CD14-positive monocyte (primary cell): ENCODE measurements at regions not wholly inside any gene's neighbourhood (a gene's known extent, or its start where the extent isn't known, plus 50 kb on each side); places are given as distances from the start of the nearest gene placed in this dataset.

Experiments used
- DNase-seq, 3 donors: peaks; one replicate each; pipeline ENCODE4 v3.0.0-alpha.2; 2011 to 2022
- H2AFZ ChIP-seq: 2 replicates; pipeline ENCODE4 v1.6.0; 2012; ENCODE audit warnings: mild to moderate bottlenecking, low read depth, low read length, inconsistent platforms; ENCODE audit not compliant: insufficient read depth, poor library complexity, severe bottlenecking
- H3K27ac ChIP-seq, 2 donors: 1 replicate in 1 of 2; 2 replicates in 1 of 2; pipeline ENCODE4 v1.5.1; 2012 to 2013; ENCODE audit warnings: low read length in 2 of 2, control low read depth in 1 of 2, inconsistent platforms in 1 of 2, low read depth in 1 of 2, mild to moderate bottlenecking in 1 of 2
- H3K27me3 ChIP-seq, 2 donors: one replicate each; pipeline versions ENCODE4 v1.6.0 to v1.6.1; 2011 to 2013; ENCODE audit warnings: low read length in 2 of 2; ENCODE audit not compliant: control insufficient read depth in 2 of 2, insufficient read depth in 2 of 2
- H3K36me3 ChIP-seq, 2 donors: replicated peaks in 1 of 2; 1 replicate in 1 of 2; 2 replicates in 1 of 2; pipeline versions ENCODE4 v1.5.1 to v1.6.1; 2012 to 2013; ENCODE audit warnings: low read length in 2 of 2, control low read depth in 1 of 2, inconsistent platforms in 1 of 2, mild to moderate bottlenecking in 1 of 2; ENCODE audit not compliant: insufficient read depth in 2 of 2, control insufficient read depth in 1 of 2
- H3K4me1 ChIP-seq, 2 donors: 1 replicate in 1 of 2; 2 replicates in 1 of 2; pipeline versions ENCODE4 v1.5.1 to v1.6.1; 2012 to 2013; ENCODE audit warnings: low read length in 2 of 2, control low read depth in 1 of 2, inconsistent platforms in 1 of 2, mild to moderate bottlenecking in 1 of 2, moderate library complexity in 1 of 2; ENCODE audit not compliant: insufficient read depth in 2 of 2, control insufficient read depth in 1 of 2
- H3K4me2 ChIP-seq: replicated peaks from 2 replicates; pipeline ENCODE3; 2012; ENCODE audit warnings: low read length, moderate library complexity, mild to moderate bottlenecking; ENCODE audit not compliant: poor library complexity, severe bottlenecking; ENCODE audit errors: extremely low read depth
- H3K4me3 ChIP-seq, 3 experiments: fragments of 200-600 bp in 1 of 3; sonication (generic) in 1 of 3; replicated peaks in 1 of 3; 1 replicate in 2 of 3; 2 replicates in 1 of 3; pipeline ENCODE4 v1.5.1; 2011 to 2013; ENCODE audit warnings: low read length in 3 of 3, mild to moderate bottlenecking in 3 of 3, control low read depth in 2 of 3, low read depth in 2 of 3, inconsistent platforms in 1 of 3, moderate library complexity in 1 of 3
- H3K79me2 ChIP-seq: 2 replicates; pipeline ENCODE4 v1.6.0; 2012; ENCODE audit warnings: mild to moderate bottlenecking, control low read depth, inconsistent platforms, low read length, moderate library complexity; ENCODE audit not compliant: insufficient read depth
- H3K9ac ChIP-seq: 2 replicates; pipeline ENCODE4 v1.6.0; 2017; ENCODE audit warnings: low read length, mild to moderate bottlenecking; ENCODE audit not compliant: insufficient read depth, poor library complexity, severe bottlenecking
- H3K9me3 ChIP-seq, 2 donors: replicated peaks in 1 of 2; 1 replicate in 1 of 2; 2 replicates in 1 of 2; pipeline versions ENCODE4 v1.5.1 to v1.6.1; 2012 to 2013; ENCODE audit warnings: low read length in 2 of 2, control low read depth in 1 of 2; ENCODE audit not compliant: control insufficient read depth in 1 of 2, insufficient read depth in 1 of 2
- H4K20me1 ChIP-seq: 2 replicates; pipeline ENCODE4 v1.6.0; 2012; ENCODE audit warnings: mild to moderate bottlenecking, low read length, control low read depth, moderate library complexity; ENCODE audit not compliant: insufficient read depth
- H3K27ac Mint-ChIP-seq, 7 donors: one replicate each; pipeline ENCODE4 v1.8.0; 2020; ENCODE audit warnings: mild to moderate bottlenecking in 7 of 7, mixed read lengths in 7 of 7, moderate library complexity in 6 of 7, inconsistent platforms in 2 of 7
- H3K27me3 Mint-ChIP-seq, 3 donors: one replicate each; pipeline ENCODE4 v1.8.0; 2021 to 2022; ENCODE audit warnings: low read depth in 3 of 3, mild to moderate bottlenecking in 3 of 3, mixed read lengths in 3 of 3, moderate library complexity in 3 of 3, inconsistent platforms in 1 of 3
- H3K36me3 Mint-ChIP-seq, 2 donors: one replicate each; pipeline ENCODE4 v1.8.0; 2020; ENCODE audit warnings: mixed read lengths in 2 of 2, inconsistent platforms in 1 of 2, mild to moderate bottlenecking in 1 of 2
- H3K4me1 Mint-ChIP-seq: one replicate; pipeline ENCODE4 v1.8.0; 2020; ENCODE audit warnings: mild to moderate bottlenecking, mixed read lengths
- H3K4me3 Mint-ChIP-seq, 2 donors: one replicate each; pipeline ENCODE4 v1.8.0; 2020; ENCODE audit warnings: mild to moderate bottlenecking in 2 of 2, mixed read lengths in 2 of 2, moderate library complexity in 1 of 2
- H3K9me3 Mint-ChIP-seq, 7 donors: one replicate each; pipeline ENCODE4 v1.8.0; 2020 to 2022; ENCODE audit warnings: mixed read lengths in 7 of 7, mild to moderate bottlenecking in 6 of 7, moderate library complexity in 6 of 7, inconsistent platforms in 2 of 7
- CTCF ChIP-seq: fragments of 200-600 bp; IDR thresholded peaks from one replicate; pipeline ENCODE4 v1.8.0; 2022; ENCODE audit warnings: antibody characterized with exemption, mild to moderate bottlenecking
- WGBS: methylation state at CpG from one replicate; pipeline ENCODE4 v1.1.5; 2013; ENCODE audit warnings: missing lambda C conversion rate; ENCODE audit not compliant: insufficient coverage; 5-methylcytosine and 5-hydroxymethylcytosine counted together
- intact Hi-C, 2 donors: fragments of 100-400 bp; cut with micrococcal nuclease; formaldehyde crosslinking; loops; one replicate each; pipeline versions ENCODE4 v1.15.0 to v1.15.1; 2023

GRCh38 chr2:48105848-48106247 is 199.6 kb upstream of the FBXO11 start:
- Histone ChIP-seq H3K9ac (no peak overlapping the region), H3K4me2 (peak overlapping the region; percentile 72), H3K27ac (peak overlapping the region in 1 of 2 donors; percentile 6), H3K27me3 (no peaks in the 10 kb centered on the region), H3K79me2 (no peaks in the 10 kb centered on the region), H4K20me1 (no peaks in the 10 kb centered on the region), H3K4me1 (peaks cover 26 to 38% of the 10 kb centered on the region in 2 donors), H3K4me3 (peak overlapping the region in 1 of 3 experiments; percentile 62), H2AFZ (peak overlapping the region; percentile 78), H3K9me3 (no peaks in the 10 kb centered on the region), H3K36me3 (no peaks in the 10 kb centered on the region)
- peaks cover 0 to 2% (median 0%) of the 10 kb centered on the region in 3 donors for H3K27me3 Mint-ChIP-seq
- peaks cover 38% of the 10 kb centered on the region for H3K4me1 Mint-ChIP-seq
- no peaks in the 10 kb centered on the region for H3K36me3 Mint-ChIP-seq
- H3K4me3 Mint-ChIP-seq, result peak overlapping the region in 1 of 2 donors; percentile 64
- no peak for TF ChIP-seq CTCF
- H3K9me3 Mint-ChIP-seq, result peaks cover 0 to 9% (median 4%) of the 10 kb centered on the region in 7 donors
- intact Hi-C loops, result loop anchor here (2.0 to 5.0 kb wide), 3 partner anchors 199 to 249 kb away; partner anchors contain the start of gene FBXO11 (in 1 of the 2)
- DNase-seq, result no peak
- 82% methylated on average over 8 of the region's 11 CpGs for whole genome bisulfite sequencing
- peak overlapping the region in 1 of 7 donors; percentile 8 for H3K27ac Mint-ChIP-seq

DNA sequence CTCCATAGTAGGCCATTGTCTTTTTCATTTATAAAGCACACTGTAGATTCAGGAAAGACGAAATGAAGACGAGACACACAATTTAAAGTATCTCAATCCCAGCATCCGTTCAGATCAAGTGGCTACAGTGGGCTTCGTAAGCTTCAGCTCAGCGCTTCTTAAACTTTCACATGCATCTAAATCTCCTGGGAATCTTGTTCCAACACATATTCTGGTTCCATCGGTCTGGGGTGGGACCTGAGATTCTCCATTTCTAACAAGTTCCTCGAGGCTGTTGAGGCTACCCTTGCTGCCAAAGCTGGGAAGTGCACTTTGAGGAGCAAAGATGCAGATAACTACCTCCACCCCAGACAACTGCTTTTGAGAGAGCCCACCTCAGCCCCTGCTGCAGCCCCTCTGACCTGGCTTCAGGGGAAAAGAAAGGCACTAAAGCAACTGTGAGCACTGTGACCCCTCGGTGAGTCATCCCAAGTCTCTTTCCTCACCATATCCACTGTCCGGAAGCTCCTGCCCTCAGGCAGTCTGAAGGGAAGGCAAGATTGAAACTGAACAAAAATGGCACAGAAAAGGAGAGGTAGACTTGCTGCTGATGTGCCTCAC is 201.1 kb upstream of the FBXO11 start:
- Histone ChIP-seq H3K4me3 (no peak overlapping the region), H3K79me2 (peaks cover 7% of the 10 kb centered on the region), H2AFZ (peak overlapping the region; percentile 12), H4K20me1 (no peaks in the 10 kb centered on the region), H3K4me1 (peaks cover 35 to 52% of the 10 kb centered on the region in 2 donors), H3K36me3 (no peaks in the 10 kb centered on the region), H3K27me3 (no peaks in the 10 kb centered on the region), H3K4me2 (no peak overlapping the region), H3K9me3 (no peaks in the 10 kb centered on the region), H3K27ac (peak overlapping the region in 1 of 2 donors; percentile 6), H3K9ac (no peak overlapping the region)
- no peaks in the 10 kb centered on the region for H3K27me3 Mint-ChIP-seq
- no peak for TF ChIP-seq CTCF
- H3K9me3 Mint-ChIP-seq, result peaks cover 0 to 3% (median 2%) of the 10 kb centered on the region in 7 donors
- H3K4me3 Mint-ChIP-seq, result no peak overlapping the region
- peak overlapping the region in 6 of 7 donors; percentile 0 to 78 (median 39) for H3K27ac Mint-ChIP-seq
- 89% methylated on average over 6 of the region's 9 CpGs for WGBS
- peak in 2 of 3 donors; percentile 43 to 72 for DNase-seq
- intact Hi-C loops, result loop anchor here (2.0 to 5.0 kb wide), 3 partner anchors 200 to 251 kb away; partner anchors contain the start of gene FBXO11 (in 1 of the 2)
- H3K36me3 Mint-ChIP-seq, result no peaks in the 10 kb centered on the region
- peaks cover 47% of the 10 kb centered on the region for H3K4me1 Mint-ChIP-seq
